Fibroblast of lung (primary cell): ENCODE measurements at regions not wholly inside any gene's neighbourhood (a gene's known extent, or its start where the extent isn't known, plus 50 kb on each side); places are given as distances from the start of the nearest gene placed in this dataset.

Experiments used
- EZH2 ChIP-seq: IDR thresholded peaks from 2 replicates; pipeline ENCODE4 v1.5.1; 2012; ENCODE audit warnings: low read length, control low read depth, mild to moderate bottlenecking; ENCODE audit errors: missing control alignments
- TF ChIP-seq, protein P1 (sequence below), 2 donors: IDR thresholded peaks in 1 of 2; conservative IDR thresholded peaks in 1 of 2; 1 replicate in 1 of 2; 2 replicates in 1 of 2; pipeline ENCODE4 v1.5.1; 2011 to 2012; ENCODE audit warnings: low read length in 2 of 2, control low read depth in 1 of 2, inconsistent platforms in 1 of 2, low read depth in 1 of 2, mild to moderate bottlenecking in 1 of 2

DNA sequence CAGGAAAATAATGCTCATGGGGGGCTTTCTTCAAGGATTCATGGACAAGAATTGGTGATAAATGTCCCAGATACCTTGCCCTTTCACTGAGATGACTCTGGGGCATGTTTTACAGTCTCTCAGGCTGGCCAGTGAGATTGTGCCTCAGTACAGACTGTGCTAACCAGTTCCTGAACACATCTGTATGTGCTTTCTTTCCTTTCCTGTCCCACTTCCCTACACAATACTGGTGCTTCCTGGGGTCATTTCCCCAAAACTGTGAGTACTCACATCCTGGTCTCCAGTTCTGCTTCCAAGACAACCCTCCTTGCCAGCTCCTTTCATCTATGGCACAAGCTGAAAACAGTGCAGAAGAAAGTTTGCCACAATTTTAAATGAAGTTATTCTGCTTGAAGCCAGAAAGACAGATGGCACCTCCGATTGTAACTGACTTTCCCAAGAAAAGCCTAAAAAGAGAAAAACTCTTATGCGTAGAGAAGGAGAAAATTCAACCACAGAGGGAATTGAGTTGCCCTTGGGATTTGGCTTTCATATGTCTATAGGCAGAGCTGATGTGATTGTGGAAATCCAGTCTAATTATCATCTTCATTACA is 134.7 kb downstream of the DRD1 start:
- TF ChIP-seq, protein P1, sequence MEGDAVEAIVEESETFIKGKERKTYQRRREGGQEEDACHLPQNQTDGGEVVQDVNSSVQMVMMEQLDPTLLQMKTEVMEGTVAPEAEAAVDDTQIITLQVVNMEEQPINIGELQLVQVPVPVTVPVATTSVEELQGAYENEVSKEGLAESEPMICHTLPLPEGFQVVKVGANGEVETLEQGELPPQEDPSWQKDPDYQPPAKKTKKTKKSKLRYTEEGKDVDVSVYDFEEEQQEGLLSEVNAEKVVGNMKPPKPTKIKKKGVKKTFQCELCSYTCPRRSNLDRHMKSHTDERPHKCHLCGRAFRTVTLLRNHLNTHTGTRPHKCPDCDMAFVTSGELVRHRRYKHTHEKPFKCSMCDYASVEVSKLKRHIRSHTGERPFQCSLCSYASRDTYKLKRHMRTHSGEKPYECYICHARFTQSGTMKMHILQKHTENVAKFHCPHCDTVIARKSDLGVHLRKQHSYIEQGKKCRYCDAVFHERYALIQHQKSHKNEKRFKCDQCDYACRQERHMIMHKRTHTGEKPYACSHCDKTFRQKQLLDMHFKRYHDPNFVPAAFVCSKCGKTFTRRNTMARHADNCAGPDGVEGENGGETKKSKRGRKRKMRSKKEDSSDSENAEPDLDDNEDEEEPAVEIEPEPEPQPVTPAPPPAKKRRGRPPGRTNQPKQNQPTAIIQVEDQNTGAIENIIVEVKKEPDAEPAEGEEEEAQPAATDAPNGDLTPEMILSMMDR (conservative IDR thresholded peaks at IDR 0.05 in 1 of 2, IDR thresholded peaks at IDR 0.05 in 1 of 2; ENCODE audit: low read depth in 1 of 2, low read length in 2 of 2) = no peak
- no peak for TF ChIP-seq EZH2
